AG10803 (cell line): ENCODE measurements at regions not wholly inside any gene's neighbourhood (a gene's known extent, or its start where the extent isn't known, plus 50 kb on each side); places are given as distances from the start of the nearest gene placed in this dataset.

Experiments
- DNase-seq: peaks from one replicate; pipeline ENCODE4 v3.0.0; 2010; ENCODE audit warnings: low read depth
- H3K4me3 ChIP-seq: 2 replicates; pipeline ENCODE4 v1.5.1; 2011; ENCODE audit warnings: mild to moderate bottlenecking, low read length, control low read depth
- TF ChIP-seq, protein P1 (sequence below): conservative IDR thresholded peaks from 2 replicates; pipeline ENCODE4 v1.5.1; 2011; ENCODE audit warnings: mild to moderate bottlenecking, low read length, control low read depth, inconsistent platforms

DNA sequence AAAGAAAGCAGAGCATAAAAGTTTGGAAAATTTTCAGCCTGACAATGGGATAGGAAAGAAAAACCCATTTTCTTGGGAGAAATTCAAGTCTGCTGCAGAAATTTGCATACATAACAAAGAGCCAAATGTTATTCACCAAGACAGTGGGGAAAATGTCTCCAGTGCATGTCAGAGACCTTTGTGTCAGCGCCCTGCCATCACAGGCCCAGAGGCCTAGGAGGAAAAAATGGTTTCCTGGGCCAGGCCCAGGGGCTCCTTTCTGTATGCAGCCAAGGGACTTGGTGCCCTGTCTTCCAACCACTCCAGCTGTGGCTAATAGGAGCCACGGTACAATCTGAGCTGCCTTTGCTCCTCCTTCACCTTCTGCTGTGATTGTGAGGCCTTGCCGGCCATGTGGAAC lies 189.1 kb upstream of the PITRM1 start:
- H3K4me3 ChIP-seq, result no peak overlapping the region
- TF ChIP-seq, protein P1, sequence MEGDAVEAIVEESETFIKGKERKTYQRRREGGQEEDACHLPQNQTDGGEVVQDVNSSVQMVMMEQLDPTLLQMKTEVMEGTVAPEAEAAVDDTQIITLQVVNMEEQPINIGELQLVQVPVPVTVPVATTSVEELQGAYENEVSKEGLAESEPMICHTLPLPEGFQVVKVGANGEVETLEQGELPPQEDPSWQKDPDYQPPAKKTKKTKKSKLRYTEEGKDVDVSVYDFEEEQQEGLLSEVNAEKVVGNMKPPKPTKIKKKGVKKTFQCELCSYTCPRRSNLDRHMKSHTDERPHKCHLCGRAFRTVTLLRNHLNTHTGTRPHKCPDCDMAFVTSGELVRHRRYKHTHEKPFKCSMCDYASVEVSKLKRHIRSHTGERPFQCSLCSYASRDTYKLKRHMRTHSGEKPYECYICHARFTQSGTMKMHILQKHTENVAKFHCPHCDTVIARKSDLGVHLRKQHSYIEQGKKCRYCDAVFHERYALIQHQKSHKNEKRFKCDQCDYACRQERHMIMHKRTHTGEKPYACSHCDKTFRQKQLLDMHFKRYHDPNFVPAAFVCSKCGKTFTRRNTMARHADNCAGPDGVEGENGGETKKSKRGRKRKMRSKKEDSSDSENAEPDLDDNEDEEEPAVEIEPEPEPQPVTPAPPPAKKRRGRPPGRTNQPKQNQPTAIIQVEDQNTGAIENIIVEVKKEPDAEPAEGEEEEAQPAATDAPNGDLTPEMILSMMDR, result no peak
- DNase-seq, result no peak

DNA sequence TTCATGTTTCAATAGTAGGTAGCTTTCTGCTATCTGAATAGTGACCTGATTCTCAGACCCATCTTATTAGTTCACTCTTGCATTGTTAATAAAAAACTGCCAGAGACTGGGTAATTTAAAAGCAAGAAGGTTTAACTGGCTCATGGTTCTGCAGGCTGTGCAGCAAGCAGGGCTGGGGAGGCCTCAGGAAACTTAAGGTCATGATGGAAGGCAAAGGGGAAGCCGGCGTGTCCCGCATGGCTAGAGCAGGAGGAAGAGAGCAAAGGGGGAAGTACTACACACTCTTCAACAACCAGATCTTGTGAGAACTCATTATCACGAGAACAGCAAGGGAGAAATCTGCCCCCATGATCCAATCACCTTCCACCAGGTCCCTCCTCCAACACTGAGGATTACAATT lies 185.2 kb upstream of the PITRM1 start:
- TF ChIP-seq, protein P1, result no peak
- H3K4me3 ChIP-seq, result no peak overlapping the region
- no peak for DNase-seq

DNA sequence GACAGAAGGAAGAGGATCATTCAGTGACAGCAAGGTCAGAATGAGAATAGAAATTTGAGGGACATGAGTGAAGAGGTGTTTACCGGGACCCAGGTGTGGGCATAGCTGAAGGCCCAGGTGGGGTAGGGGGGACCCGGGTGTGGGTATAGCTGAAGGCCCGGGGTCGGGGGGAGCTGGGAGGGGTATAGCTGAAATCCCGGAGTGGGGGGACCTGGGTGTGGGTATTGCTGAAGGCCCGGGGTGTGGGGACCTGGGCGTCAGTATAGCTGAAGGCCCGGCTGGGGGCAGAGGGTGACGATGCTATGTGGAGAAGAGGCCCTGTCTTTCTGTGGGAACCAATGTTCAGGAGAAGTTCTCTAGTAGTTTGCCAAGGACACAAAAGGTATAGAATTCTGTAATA lies 183.0 kb upstream of the PITRM1 start:
- TF ChIP-seq, protein P1, result no peak
- DNase-seq, result no peak
- H3K4me3 ChIP-seq, result no peak overlapping the region

DNA sequence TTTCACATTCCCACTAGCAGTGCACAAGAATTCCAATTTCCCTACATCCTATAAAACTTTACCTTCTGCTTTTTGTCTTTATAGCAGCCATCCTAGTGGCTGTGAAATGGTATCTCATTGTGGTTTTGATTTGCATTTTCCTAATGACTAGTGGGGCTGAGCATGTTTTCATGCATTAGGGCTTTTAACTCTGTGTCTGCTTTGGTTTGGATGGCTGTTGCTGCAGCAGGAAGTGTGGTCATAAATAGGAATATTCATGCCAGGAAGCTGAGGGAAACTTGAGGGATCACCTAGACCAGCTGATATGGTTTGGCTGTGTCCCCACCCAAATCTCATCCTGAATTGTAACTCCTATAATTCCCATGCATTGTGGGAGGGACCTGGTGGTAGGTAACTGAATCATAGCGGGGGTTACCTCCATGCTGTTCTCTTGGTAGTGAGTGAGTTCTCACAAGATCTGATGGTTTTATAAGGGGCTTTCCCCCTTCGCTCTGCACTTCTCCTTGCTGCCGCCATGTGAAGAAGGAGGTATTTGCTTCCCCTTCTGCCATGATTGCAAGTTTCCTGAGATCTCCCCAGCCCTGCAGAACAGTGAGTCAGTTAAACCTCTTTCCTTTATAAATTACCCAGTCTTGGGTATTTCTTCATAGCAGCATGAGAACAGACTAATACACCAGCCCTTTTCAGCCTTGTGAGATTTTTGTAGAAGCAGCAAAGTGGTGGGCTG lies 181.8 kb upstream of the PITRM1 start:
- DNase-seq, result no peak
- TF ChIP-seq, protein P1, result no peak
- H3K4me3 ChIP-seq, result no peak overlapping the region

DNA sequence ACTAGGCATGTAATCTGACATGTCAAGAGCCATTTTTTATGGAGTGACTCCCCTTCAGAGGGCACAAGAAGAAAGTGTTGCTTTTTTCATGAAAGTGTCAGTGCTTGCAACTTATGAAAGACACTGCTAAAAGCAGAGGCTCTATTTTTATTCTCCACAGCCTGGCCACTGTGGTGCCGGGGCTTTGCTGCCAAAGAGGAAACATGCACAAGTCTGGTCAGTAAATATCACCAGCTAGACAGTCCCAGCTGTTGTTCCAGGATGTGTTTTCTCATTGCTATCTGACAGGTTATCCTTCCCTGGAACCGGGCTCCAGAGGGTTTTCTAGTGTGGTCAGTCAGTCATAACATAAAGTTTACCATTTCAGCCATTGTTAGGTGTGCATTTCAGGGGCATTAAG lies 180.7 kb upstream of the PITRM1 start:
- TF ChIP-seq, protein P1, result no peak
- no peak overlapping the region for H3K4me3 ChIP-seq
- no peak for DNase-seq

DNA sequence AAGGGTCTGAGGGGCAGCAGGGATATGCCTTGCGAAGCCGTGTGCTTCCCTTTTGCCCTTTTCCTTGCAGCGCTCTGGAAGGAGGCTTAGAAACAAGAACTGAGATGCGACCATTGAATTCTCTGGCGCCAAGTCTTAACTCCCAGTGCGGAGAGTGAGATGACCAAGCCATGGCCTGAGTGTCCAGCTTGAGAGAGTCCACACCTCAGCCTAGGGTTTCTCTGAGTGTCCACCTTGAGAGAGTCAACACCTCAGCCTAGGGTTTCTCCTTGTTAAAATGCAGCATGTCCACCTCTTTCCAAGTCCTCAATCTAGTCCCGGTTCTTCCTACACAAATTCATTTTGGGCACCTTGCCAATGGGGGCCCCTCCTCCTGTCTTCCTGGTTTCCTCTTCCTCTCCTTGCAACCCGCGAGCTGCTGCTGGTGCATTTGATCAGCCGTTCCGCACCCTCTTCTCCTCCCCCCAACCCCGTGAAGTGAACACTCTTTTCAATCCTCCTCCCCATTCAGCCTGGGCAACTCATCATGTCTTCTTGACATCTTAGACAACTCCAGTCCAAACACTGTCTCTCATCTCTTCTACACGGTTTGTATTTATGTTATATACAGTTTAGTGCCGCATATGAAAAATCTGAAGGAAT lies 178.2 kb upstream of the PITRM1 start:
- H3K4me3 ChIP-seq, result no peak overlapping the region
- DNase-seq, result no peak
- TF ChIP-seq, protein P1, result no peak

DNA sequence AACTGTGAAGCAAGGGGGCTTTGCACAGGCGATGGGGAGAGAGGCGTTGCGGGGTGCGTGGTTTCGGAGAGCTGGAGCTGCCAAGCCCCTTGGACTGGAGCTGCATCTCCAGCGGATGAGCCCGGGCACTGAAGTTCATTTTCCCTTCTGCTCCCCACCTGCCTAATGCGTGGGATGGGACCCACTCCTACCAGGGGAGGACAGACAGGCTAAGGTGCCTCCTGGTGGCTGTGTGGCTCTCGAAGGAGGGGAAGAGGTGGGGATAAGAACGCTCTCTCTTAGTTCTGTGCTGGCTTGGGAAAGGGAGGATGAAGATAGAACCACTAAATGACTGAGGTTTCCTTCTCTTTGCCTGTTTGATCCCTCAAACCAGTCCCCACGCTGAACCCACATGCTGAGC lies 177.6 kb upstream of the PITRM1 start:
- H3K4me3 ChIP-seq, result no peak overlapping the region
- no peak for DNase-seq
- TF ChIP-seq, protein P1, result no peak
